SK-N-SH (cell line): ENCODE measurements at regions not wholly inside any gene's neighbourhood (a gene's known extent, or its start where the extent isn't known, plus 50 kb on each side); places are given as distances from the start of the nearest gene placed in this dataset.

Source experiments
- CTCF ChIP-seq: fragments of 200-600 bp; sonication (generic); IDR thresholded peaks from 2 replicates; pipeline ENCODE4 v1.6.1; 2017; ENCODE audit warnings: antibody characterized with exemption, mild to moderate bottlenecking, moderate library complexity
- EP300 ChIP-seq, 2 experiments: IDR thresholded peaks; 2 replicates each; pipeline versions ENCODE4 v1.4.0 to v1.6.1; 2012; ENCODE audit warnings: borderline replicate concordance in 1 of 2, low read depth in 1 of 2, low read length in 1 of 2
- EZH2phosphoT487 ChIP-seq: fragments of 200-600 bp; sonication (generic); IDR thresholded peaks from 2 replicates; pipeline ENCODE4 v1.6.1; 2017; ENCODE audit warnings: low read depth, mixed run types, mild to moderate bottlenecking, antibody characterized with exemption, moderate library complexity, borderline replicate concordance
- JUND ChIP-seq: IDR thresholded peaks from 2 replicates; pipeline ENCODE4 v1.4.0; 2012
- RAD21 ChIP-seq: IDR thresholded peaks from 2 replicates; pipeline ENCODE4 v1.6.1; 2012; ENCODE audit warnings: mild to moderate bottlenecking, low read length
- RCOR1 ChIP-seq: fragments of 150-350 bp; IDR thresholded peaks from 2 replicates; pipeline ENCODE4 v1.6.1; 2017; ENCODE audit warnings: antibody characterized with exemption, low read length
- REST ChIP-seq: IDR thresholded peaks from 2 replicates; pipeline ENCODE4 v1.6.1; 2012; ENCODE audit warnings: mild to moderate bottlenecking, low read depth, low read length, moderate library complexity
- SIN3A ChIP-seq: IDR thresholded peaks from 2 replicates; pipeline ENCODE4 v1.6.1; 2012; ENCODE audit warnings: low read depth, mild to moderate bottlenecking, low read length, moderate library complexity, borderline replicate concordance
- SMC3 ChIP-seq: IDR thresholded peaks from 2 replicates; pipeline ENCODE4 v1.6.1; 2012; ENCODE audit warnings: low read depth, low read length, improper control_type of control experiment
- TAF1 ChIP-seq: IDR thresholded peaks from 2 replicates; pipeline ENCODE4 v1.6.1; 2012; ENCODE audit warnings: low read depth, mild to moderate bottlenecking, low read length, moderate library complexity, borderline replicate concordance
- TEAD4 ChIP-seq: IDR thresholded peaks from 2 replicates; pipeline ENCODE4 v1.4.0; 2012; ENCODE audit warnings: mild to moderate bottlenecking, borderline replicate concordance; ENCODE audit not compliant: insufficient read depth
- USF2 ChIP-seq: fragments of 150-350 bp; IDR thresholded peaks from 2 replicates; pipeline ENCODE4 v1.6.1; 2017; ENCODE audit warnings: antibody characterized with exemption, low read length, low read depth, borderline replicate concordance
- TF ChIP-seq, protein P1 (sequence below): IDR thresholded peaks from 2 replicates; pipeline ENCODE4; 2012
- TF ChIP-seq, protein P2 (sequence below): IDR thresholded peaks from 2 replicates; pipeline ENCODE4 v1.4.0; 2012; ENCODE audit warnings: low read depth, borderline replicate concordance

DNA sequence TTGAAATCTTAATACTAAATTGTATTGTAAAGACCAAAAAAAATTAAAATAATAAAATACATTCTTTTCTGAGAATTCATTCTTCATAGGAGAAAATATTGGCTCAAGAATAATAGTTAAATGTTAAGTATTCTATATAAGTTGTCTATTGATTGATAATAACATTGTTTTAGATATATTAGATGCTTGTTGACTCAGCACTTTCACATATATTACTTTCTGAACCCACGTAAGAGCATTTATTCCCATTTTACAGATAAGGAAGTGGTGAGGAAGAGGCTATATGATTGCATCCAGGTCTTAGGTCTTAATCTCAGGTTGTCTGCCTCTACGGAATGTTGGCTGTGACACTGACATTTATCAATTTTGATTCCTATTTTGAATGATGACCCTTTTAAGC is 898.8 kb downstream of the TTLL7 start:
- TF ChIP-seq CTCF (no peak), RAD21 (no peak), RCOR1 (no peak), TEAD4 (no peak), EZH2phosphoT487 (no peak), SIN3A (no peak), TAF1 (no peak), EP300 (IDR thresholded peaks at IDR 0.05; ENCODE audit: borderline replicate concordance in 1 of 2, low read depth in 1 of 2, low read length in 1 of 2) (no peak), JUND (no peak), USF2 (no peak), SMC3 (no peak), REST (no peak)
- TF ChIP-seq, protein P1, sequence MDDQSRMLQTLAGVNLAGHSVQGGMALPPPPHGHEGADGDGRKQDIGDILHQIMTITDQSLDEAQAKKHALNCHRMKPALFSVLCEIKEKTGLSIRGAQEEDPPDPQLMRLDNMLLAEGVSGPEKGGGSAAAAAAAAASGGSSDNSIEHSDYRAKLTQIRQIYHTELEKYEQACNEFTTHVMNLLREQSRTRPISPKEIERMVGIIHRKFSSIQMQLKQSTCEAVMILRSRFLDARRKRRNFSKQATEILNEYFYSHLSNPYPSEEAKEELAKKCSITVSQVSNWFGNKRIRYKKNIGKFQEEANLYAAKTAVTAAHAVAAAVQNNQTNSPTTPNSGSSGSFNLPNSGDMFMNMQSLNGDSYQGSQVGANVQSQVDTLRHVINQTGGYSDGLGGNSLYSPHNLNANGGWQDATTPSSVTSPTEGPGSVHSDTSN: no peak
- TF ChIP-seq, protein P2, sequence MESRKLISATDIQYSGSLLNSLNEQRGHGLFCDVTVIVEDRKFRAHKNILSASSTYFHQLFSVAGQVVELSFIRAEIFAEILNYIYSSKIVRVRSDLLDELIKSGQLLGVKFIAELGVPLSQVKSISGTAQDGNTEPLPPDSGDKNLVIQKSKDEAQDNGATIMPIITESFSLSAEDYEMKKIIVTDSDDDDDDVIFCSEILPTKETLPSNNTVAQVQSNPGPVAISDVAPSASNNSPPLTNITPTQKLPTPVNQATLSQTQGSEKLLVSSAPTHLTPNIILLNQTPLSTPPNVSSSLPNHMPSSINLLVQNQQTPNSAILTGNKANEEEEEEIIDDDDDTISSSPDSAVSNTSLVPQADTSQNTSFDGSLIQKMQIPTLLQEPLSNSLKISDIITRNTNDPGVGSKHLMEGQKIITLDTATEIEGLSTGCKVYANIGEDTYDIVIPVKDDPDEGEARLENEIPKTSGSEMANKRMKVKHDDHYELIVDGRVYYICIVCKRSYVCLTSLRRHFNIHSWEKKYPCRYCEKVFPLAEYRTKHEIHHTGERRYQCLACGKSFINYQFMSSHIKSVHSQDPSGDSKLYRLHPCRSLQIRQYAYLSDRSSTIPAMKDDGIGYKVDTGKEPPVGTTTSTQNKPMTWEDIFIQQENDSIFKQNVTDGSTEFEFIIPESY: no peak
